ENCODE measurements at regions not wholly inside any gene's neighbourhood (a gene's known extent, or its start where the extent isn't known, plus 50 kb on each side); places are given as distances from the start of the nearest gene placed in this dataset.
"Not testable (repeated sequence)": the region's sequence is repeated elsewhere in the genome, so short reads cannot be mapped to it uniquely, and the experiment has no call there.

GRCh38 chrX:124426288-124427169, 80.2 kb downstream of the SH2D1A start:
- no peak overlapping the region for H3K27ac ChIP-seq
- TF ChIP-seq ZFX (IDR thresholded peaks at IDR 0.05), result no peak
- TF ChIP-seq, protein P1, sequence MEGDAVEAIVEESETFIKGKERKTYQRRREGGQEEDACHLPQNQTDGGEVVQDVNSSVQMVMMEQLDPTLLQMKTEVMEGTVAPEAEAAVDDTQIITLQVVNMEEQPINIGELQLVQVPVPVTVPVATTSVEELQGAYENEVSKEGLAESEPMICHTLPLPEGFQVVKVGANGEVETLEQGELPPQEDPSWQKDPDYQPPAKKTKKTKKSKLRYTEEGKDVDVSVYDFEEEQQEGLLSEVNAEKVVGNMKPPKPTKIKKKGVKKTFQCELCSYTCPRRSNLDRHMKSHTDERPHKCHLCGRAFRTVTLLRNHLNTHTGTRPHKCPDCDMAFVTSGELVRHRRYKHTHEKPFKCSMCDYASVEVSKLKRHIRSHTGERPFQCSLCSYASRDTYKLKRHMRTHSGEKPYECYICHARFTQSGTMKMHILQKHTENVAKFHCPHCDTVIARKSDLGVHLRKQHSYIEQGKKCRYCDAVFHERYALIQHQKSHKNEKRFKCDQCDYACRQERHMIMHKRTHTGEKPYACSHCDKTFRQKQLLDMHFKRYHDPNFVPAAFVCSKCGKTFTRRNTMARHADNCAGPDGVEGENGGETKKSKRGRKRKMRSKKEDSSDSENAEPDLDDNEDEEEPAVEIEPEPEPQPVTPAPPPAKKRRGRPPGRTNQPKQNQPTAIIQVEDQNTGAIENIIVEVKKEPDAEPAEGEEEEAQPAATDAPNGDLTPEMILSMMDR (conservative IDR thresholded peaks at IDR 0.05), result no peak

DNA sequence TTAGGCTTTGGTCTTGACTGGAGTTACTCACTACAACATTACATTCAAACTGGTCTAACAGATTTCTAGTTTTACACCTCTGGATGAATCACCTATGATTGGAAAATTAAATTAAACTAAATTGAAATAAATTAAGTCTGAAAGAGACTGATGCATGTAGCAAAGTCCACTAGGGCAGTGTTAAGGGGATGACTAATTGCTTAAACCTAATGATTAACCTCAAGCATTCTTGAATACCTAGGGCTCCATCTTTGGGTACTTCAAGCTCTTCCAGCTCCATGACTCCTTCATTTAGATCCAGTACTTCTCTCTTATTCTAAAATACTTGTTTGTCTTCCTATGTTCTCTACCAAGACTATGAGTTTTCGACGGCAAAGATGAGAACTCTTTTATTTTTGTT, 86.8 kb downstream of the SH2D1A start:
- no peak overlapping the region for H3K27ac ChIP-seq
- no peak for TF ChIP-seq ZFX (IDR thresholded peaks at IDR 0.05)
- TF ChIP-seq, protein P1 (conservative IDR thresholded peaks at IDR 0.05), result no peak

DNA sequence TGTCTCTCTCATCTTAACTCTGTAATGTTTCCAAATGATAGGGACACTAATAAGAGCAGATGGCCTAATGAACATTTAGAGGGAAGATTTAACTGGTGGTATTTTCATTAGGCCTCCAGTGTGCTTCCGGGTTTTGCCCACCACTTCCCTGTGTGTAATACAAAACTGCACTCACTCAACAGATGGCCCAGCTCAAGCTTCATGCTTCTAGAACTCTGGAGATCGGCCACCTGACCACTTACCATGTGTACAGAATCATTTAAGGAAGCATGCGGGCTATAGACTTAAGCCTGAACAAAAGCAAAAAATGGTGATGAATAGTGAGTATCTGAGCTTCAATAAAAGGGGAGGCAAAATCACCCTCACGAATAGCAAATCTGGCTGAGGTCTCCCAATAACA, 89.3 kb downstream of the SH2D1A start:
- no peak for TF ChIP-seq ZFX (IDR thresholded peaks at IDR 0.05)
- TF ChIP-seq, protein P1 (conservative IDR thresholded peaks at IDR 0.05), result no peak

DNA sequence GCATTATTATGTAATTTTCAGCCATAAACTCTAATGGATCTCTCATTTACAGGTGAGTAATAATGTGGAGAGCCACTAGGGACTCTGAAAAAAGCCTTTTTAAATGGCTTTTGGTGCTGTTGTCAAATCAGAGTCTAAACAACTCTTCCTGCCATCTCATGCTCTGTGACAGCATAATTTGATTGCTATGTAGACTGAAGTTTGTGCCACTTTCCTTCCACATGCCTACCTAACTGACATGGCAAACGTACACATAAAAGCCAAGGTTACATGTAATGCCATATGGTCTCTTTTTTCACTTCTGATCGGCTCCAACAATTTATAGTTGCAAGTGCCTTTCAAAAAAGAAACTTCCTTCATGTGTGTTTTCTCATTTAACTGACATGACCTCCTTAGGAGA, 94.3 kb downstream of the SH2D1A start:
- no peak overlapping the region for H3K27ac ChIP-seq
- TF ChIP-seq, protein P1 (conservative IDR thresholded peaks at IDR 0.05), result no peak
- TF ChIP-seq ZFX (IDR thresholded peaks at IDR 0.05), result no peak

More for the DNA sequence above, 89.3 kb downstream of the SH2D1A start:
- no peak overlapping the region for H3K27ac ChIP-seq

GRCh38 chrX:124441971-124442590, 95.7 kb downstream of the SH2D1A start:
- TF ChIP-seq ZFX (IDR thresholded peaks at IDR 0.05), result no peak

DNA sequence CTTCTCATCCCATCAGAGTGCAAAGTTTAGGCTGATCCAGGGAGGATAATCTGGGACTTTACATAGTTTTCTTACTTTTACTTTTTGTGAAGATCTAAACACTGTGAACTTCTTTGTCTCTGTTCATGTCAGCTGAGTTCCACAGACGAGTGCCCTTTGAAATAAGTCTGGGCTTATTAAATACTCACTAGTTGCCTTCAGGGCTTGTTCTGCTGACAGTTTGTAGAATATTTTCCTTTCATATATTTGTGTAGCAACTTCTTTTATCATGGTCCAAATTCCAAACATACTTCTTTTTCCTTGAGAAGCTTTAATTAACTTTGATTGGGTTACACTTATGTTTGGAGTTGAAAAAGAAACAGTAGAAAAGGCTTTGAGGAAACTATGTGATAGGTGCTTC, 109.6 kb downstream of the SH2D1A start:
- H3K27ac ChIP-seq, result no peak overlapping the region
- TF ChIP-seq, protein P1 (conservative IDR thresholded peaks at IDR 0.05), result no peak
- no peak for TF ChIP-seq ZFX (IDR thresholded peaks at IDR 0.05)

More at GRCh38 chrX:124441971-124442590, 95.7 kb downstream of the SH2D1A start:
- H3K27ac ChIP-seq, result no peak overlapping the region

DNA sequence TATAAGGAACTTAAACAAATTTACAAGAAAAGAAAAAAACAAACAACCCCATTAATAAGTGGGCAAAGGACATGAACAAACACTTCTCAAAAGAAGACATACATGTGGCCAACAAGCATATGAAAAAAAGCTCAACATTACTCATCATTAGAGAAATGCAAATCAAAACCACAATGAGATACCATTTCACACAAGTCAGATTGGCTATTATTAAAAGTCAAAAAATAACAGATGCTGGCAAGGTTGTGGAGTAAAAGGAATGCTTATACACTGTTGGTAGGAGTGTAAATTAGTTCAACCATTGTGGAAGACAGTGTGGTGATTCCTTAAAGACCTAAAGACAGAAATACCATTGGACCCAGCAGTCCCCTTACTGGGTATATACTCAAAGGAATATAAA, 113.5 kb downstream of the SH2D1A start:
- not testable (repeated sequence) for H3K27ac ChIP-seq

DNA sequence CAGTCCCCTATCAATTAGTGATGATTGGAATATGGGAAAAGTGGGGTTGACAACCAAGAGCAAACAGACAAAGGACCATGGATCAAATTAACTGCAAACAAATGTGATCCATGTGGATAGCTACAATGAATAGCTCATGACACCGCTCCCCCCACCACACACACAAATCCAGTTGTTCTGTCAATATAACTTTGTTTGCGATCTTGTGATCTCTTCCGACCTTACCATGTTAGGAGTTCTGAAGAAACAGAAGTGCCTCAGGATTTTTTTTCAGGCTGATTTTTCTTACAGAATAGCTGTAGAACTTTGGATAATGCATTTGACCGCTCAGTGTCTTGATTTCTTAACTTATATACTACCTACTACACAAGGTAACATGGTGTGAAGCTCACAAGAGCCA, 116.6 kb downstream of the SH2D1A start:
- TF ChIP-seq ZFX (IDR thresholded peaks at IDR 0.05), result no peak
- TF ChIP-seq, protein P1 (conservative IDR thresholded peaks at IDR 0.05), result no peak
- no peak overlapping the region for H3K27ac ChIP-seq
